Gastroesophageal sphincter (tissue), 3 donors: ENCODE measurements at regions not wholly inside any gene's neighbourhood (a gene's known extent, or its start where the extent isn't known, plus 50 kb on each side); places are given as distances from the start of the nearest gene placed in this dataset.

ENCODE experiments used
- CTCF ChIP-seq, 4 experiments: fragments of 200-600 bp in 2 of 4; fragments of 450-650 bp in 2 of 4; sonication (generic) in 1 of 4; IDR thresholded peaks; one replicate each; pipeline ENCODE4 v1.5.1; 2017 to 2019; ENCODE audit warnings: antibody characterized with exemption in 4 of 4, mild to moderate bottlenecking in 2 of 4, moderate library complexity in 2 of 4
- POLR2A ChIP-seq, 2 donors: fragments of 450-650 bp; IDR thresholded peaks; one replicate each; pipeline ENCODE4 v1.6.1; 2017; ENCODE audit warnings: antibody characterized with exemption in 2 of 2, mild to moderate bottlenecking in 2 of 2, moderate library complexity in 1 of 2
- POLR2AphosphoS5 ChIP-seq: sonication (generic); formaldehyde crosslinking; IDR thresholded peaks from one replicate; pipeline ENCODE4 v1.6.1; 2017; ENCODE audit warnings: antibody characterized with exemption

GRCh38 chr16:8146256-8147012 lies 443.9 kb downstream of the TMEM114 start:
- TF ChIP-seq POLR2A (IDR thresholded peaks at IDR 0.05) = no peak
- no peak for TF ChIP-seq CTCF (IDR thresholded peaks at IDR 0.05)
- no peak for TF ChIP-seq POLR2AphosphoS5
